Jurkat, Clone E6-1 (cell line): ENCODE measurements at regions not wholly inside any gene's neighbourhood (a gene's known extent, or its start where the extent isn't known, plus 50 kb on each side); places are given as distances from the start of the nearest gene placed in this dataset.
"Not testable (repeated sequence)": the region's sequence is repeated elsewhere in the genome, so short reads cannot be mapped to it uniquely, and the experiment has no call there.

Experiments used
- DNase-seq: peaks from one replicate; pipeline ENCODE4 v3.0.0-alpha.2; 2011; ENCODE audit warnings: low read depth, low spot score
- H3K4me3 ChIP-seq: 2 replicates; pipeline ENCODE4 v1.5.1; 2011; ENCODE audit warnings: mild to moderate bottlenecking, low read length, control low read depth, moderate library complexity

- H3K4me3 ChIP-seq: no peak overlapping the region
- DNase-seq: no peak
These were observed 136.1 kb downstream of the AKR1D1 start for GRCh38 chr7:138212314-138212713.

- no peak for DNase-seq
- H3K4me3 ChIP-seq: no peak overlapping the region
These were observed 138.7 kb downstream of the AKR1D1 start for GRCh38 chr7:138214926-138215325.

- not testable (repeated sequence) for DNase-seq, H3K4me3 ChIP-seq
These were observed 144.1 kb downstream of the AKR1D1 start for GRCh38 chr7:138220321-138220720.

- H3K4me3 ChIP-seq, DNase-seq: not testable (repeated sequence)
These were observed 145.1 kb downstream of the AKR1D1 start for GRCh38 chr7:138221388-138221787.

GRCh38 chr7:138223402-138223879 is 147.2 kb downstream of the AKR1D1 start:
- no peak for DNase-seq
- H3K4me3 ChIP-seq: no peak overlapping the region

GRCh38 chr7:138226001-138226476 is 149.8 kb downstream of the AKR1D1 start:
- DNase-seq: no peak
- no peak overlapping the region for H3K4me3 ChIP-seq

- H3K4me3 ChIP-seq: no peak overlapping the region
These were observed 150.6 kb downstream of the AKR1D1 start for GRCh38 chr7:138226745-138227279.

GRCh38 chr7:138228119-138228518 is 151.9 kb downstream of the AKR1D1 start:
- DNase-seq: no peak
- no peak overlapping the region for H3K4me3 ChIP-seq

More at GRCh38 chr7:138226745-138227279, 150.6 kb downstream of the AKR1D1 start:
- DNase-seq: no peak

- no peak for DNase-seq
- H3K4me3 ChIP-seq: no peak overlapping the region
These were observed 152.5 kb downstream of the AKR1D1 start for GRCh38 chr7:138228769-138229168.

- no peak overlapping the region for H3K4me3 ChIP-seq
- peak; percentile 85 for DNase-seq
These were observed 156.9 kb downstream of the AKR1D1 start for GRCh38 chr7:138233189-138233588.

GRCh38 chr7:138235207-138235606 is 158.9 kb downstream of the AKR1D1 start:
- no peak for DNase-seq
- H3K4me3 ChIP-seq: no peak overlapping the region

GRCh38 chr7:138237995-138238394 is 161.7 kb downstream of the AKR1D1 start:
- no peak overlapping the region for H3K4me3 ChIP-seq
- DNase-seq: no peak

GRCh38 chr7:138238734-138239659 is 162.7 kb downstream of the AKR1D1 start:
- H3K4me3 ChIP-seq: no peak overlapping the region
- DNase-seq: no peak

- DNase-seq: no peak
These were observed 167.2 kb downstream of the AKR1D1 start for GRCh38 chr7:138243430-138243829.

GRCh38 chr7:138243836-138244235 is 167.6 kb downstream of the AKR1D1 start:
- DNase-seq: no peak
- H3K4me3 ChIP-seq: no peak overlapping the region

More at GRCh38 chr7:138243430-138243829, 167.2 kb downstream of the AKR1D1 start:
- H3K4me3 ChIP-seq: no peak overlapping the region

GRCh38 chr7:138244606-138245005 is 168.3 kb downstream of the AKR1D1 start:
- no peak overlapping the region for H3K4me3 ChIP-seq
- no peak for DNase-seq

- H3K4me3 ChIP-seq: no peak overlapping the region
- no peak for DNase-seq
These were observed 169.0 kb downstream of the AKR1D1 start for GRCh38 chr7:138245216-138245615.

GRCh38 chr7:138245682-138246081 is 169.4 kb downstream of the AKR1D1 start:
- H3K4me3 ChIP-seq: no peak overlapping the region
- DNase-seq: no peak

- H3K4me3 ChIP-seq: no peak overlapping the region
- no peak for DNase-seq
These were observed 170.2 kb downstream of the AKR1D1 start for GRCh38 chr7:138246428-138246827.

- no peak for DNase-seq
- H3K4me3 ChIP-seq: no peak overlapping the region
These were observed 170.8 kb downstream of the AKR1D1 start for GRCh38 chr7:138247081-138247480.
